Stimulated activated naive CD8-positive, alpha-beta T cell treated with anti-CD3 and anti-CD28 coated beads, Interleukin-15, amount 100 ng/mL, for 72 hours (primary cell): ENCODE measurements at regions not wholly inside any gene's neighbourhood (a gene's known extent, or its start where the extent isn't known, plus 50 kb on each side); places are given as distances from the start of the nearest gene placed in this dataset.

Experiments
- ATAC-seq: fragments of 150-1000 bp; cut with Tn5 transposase; 2 replicates; pipeline ENCODE4 v1.10.0; 2021; ENCODE audit warnings: mild to moderate bottlenecking, moderate library complexity
- DNase-seq, 2 donors: peaks; one replicate each; pipeline ENCODE4 v3.0.0; 2021 to 2022
- H3K27ac Mint-ChIP-seq, 2 donors: one replicate each; pipeline ENCODE4 v1.8.0; 2022; ENCODE audit warnings: mild to moderate bottlenecking in 2 of 2, mixed read lengths in 2 of 2, moderate library complexity in 2 of 2
- H3K27me3 Mint-ChIP-seq: one replicate; pipeline ENCODE4 v1.8.0; 2022; ENCODE audit warnings: mixed read lengths
- H3K4me1 Mint-ChIP-seq: one replicate; pipeline ENCODE4 v1.8.0; 2022; ENCODE audit warnings: mild to moderate bottlenecking, mixed read lengths
- H3K4me3 Mint-ChIP-seq, 2 donors: one replicate each; pipeline ENCODE4 v1.8.0; 2022; ENCODE audit warnings: mild to moderate bottlenecking in 2 of 2, mixed read lengths in 2 of 2, moderate library complexity in 1 of 2
- H3K9me3 Mint-ChIP-seq, 2 donors: one replicate each; pipeline ENCODE4 v1.8.0; 2022; ENCODE audit warnings: mixed read lengths in 2 of 2

DNA sequence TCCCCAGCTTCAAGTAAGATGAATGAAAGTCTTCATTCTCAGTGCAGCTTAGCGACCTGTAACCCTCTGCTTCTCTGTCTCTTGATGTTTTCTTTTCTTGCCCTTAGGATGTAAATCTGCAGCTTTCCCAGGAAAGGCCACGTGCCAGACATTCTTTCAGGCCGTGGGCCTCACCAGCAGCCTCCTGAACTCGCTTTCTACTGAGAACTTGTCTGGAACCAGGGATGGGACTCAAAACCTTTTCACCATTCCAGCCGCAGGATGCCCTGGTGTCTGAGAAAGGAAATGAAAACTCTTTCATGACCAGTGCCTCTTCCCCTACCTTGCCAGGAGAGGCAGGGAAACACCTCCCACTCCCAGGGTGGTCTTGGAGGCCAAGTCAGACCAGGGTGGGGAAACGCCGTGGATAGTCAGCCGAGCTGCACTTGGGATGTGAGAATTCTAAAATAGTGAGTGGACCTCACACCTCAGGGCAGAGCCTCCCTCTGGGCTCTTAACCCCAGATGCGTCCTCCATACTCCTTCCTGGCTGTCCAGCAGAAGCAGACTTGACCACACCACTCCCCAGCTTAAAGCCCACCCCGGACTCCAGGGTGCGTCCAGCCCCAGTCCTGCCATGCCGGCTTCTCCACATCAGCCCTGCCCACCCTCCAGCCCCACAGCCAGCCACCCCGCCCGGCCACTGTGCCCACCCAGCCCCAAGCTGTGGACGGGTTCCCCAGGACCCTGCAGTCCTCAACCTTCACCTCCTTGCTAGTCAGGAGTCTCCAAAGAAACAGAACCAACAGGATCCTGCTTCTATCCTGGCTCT lies 115.5 kb downstream of the TWIST2 start:
- Mint-ChIP-seq H3K4me1 (no peaks in the 10 kb centered on the region), H3K27ac (no peak overlapping the region), H3K27me3 (peaks cover 57% of the 10 kb centered on the region), H3K9me3 (no peaks in the 10 kb centered on the region), H3K4me3 (no peak overlapping the region)
- ATAC-seq (no peak), DNase-seq (no peak)

- Mint-ChIP-seq H3K27ac (no peak overlapping the region), H3K9me3 (no peaks in the 10 kb centered on the region), H3K4me3 (no peak overlapping the region), H3K27me3 (peaks cover 52% of the 10 kb centered on the region), H3K4me1 (no peaks in the 10 kb centered on the region)
- DNase-seq (no peak), ATAC-seq (no peak)
Measured at GRCh38 chr2:238963971-238964328, 116.1 kb downstream of the TWIST2 start.

GRCh38 chr2:238964544-238965067 lies 116.7 kb downstream of the TWIST2 start:
- H3K4me3 Mint-ChIP-seq: no peak overlapping the region

GRCh38 chr2:238965371-238966071 lies 117.6 kb downstream of the TWIST2 start:
- Mint-ChIP-seq H3K27me3 (peaks cover 41% of the 10 kb centered on the region), H3K27ac (no peak overlapping the region)
- no peak for DNase-seq

More at GRCh38 chr2:238964544-238965067, 116.7 kb downstream of the TWIST2 start:
- Mint-ChIP-seq H3K9me3 (no peaks in the 10 kb centered on the region), H3K27me3 (peaks cover 45% of the 10 kb centered on the region), H3K27ac (peak overlapping the region in 1 of 2 donors; percentile 75), H3K4me1 (no peaks in the 10 kb centered on the region)
- ATAC-seq (no peak), DNase-seq (no peak)

DNA sequence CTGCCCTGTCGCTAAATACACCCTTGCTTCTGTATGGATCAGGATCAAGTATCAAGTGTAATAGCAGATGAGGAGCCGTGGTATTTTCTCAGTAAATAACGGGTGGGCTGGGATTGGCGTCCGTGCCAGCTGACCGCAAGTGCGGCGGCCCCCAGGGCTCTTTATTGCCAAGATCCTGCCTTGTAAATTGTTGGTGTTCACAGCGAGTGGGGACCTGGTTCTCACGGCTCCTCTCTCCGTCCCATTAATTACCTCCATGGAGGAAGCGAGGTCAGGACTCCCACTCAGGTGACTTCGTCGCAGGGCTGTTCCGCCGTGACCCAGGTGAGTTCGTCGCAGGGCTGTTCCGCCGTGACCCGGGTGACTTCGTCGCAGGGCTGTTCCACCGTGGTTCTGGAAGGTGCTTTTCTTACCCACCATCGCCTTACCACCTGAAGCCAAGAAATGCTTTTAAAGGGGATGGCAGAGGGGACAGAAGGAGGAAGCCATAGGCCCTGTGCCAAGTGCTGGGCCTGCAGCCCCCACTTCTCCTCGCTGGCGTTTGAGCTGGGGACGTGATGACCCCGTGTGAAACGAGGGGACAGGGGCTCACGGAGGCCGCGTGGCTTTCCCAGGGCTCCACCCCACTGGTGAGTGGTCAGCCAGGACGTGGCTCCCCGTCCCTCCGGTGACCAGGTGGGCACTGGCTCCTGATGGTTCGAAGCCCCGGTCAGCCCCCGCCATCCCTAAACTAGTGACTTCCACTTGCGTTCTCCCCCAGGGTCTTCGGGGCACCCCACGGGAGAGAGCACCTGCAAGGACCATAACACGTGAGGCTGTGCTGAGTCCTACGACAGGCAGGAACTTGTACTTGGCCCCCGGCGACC lies 118.4 kb downstream of the TWIST2 start:
- ATAC-seq (no peak), DNase-seq (no peak)
- no peaks in the 10 kb centered on the region for H3K9me3 Mint-ChIP-seq
- no peak overlapping the region for H3K4me3 Mint-ChIP-seq
- peaks cover 37% of the 10 kb centered on the region for H3K27me3 Mint-ChIP-seq
- H3K27ac Mint-ChIP-seq: no peak overlapping the region
- H3K4me1 Mint-ChIP-seq: no peaks in the 10 kb centered on the region

More at GRCh38 chr2:238965371-238966071, 117.6 kb downstream of the TWIST2 start:
- ATAC-seq: no peak
- Mint-ChIP-seq H3K9me3 (no peaks in the 10 kb centered on the region), H3K4me3 (no peak overlapping the region), H3K4me1 (no peaks in the 10 kb centered on the region)

- Mint-ChIP-seq H3K27me3 (peaks cover 46% of the 10 kb centered on the region), H3K4me1 (no peaks in the 10 kb centered on the region), H3K27ac (peak overlapping the region in 1 of 2 donors; percentile 25), H3K4me3 (no peak overlapping the region), H3K9me3 (no peaks in the 10 kb centered on the region)
- ATAC-seq (no peak), DNase-seq (no peak)
Measured at GRCh38 chr2:238967031-238967977, 119.4 kb downstream of the TWIST2 start.

- Mint-ChIP-seq H3K27me3 (peaks cover 48% of the 10 kb centered on the region), H3K9me3 (no peaks in the 10 kb centered on the region), H3K4me1 (no peaks in the 10 kb centered on the region), H3K4me3 (no peak overlapping the region), H3K27ac (no peak overlapping the region)
- DNase-seq (no peak), ATAC-seq (no peak)
Measured at GRCh38 chr2:238967978-238968360, 120.1 kb downstream of the TWIST2 start.

DNA sequence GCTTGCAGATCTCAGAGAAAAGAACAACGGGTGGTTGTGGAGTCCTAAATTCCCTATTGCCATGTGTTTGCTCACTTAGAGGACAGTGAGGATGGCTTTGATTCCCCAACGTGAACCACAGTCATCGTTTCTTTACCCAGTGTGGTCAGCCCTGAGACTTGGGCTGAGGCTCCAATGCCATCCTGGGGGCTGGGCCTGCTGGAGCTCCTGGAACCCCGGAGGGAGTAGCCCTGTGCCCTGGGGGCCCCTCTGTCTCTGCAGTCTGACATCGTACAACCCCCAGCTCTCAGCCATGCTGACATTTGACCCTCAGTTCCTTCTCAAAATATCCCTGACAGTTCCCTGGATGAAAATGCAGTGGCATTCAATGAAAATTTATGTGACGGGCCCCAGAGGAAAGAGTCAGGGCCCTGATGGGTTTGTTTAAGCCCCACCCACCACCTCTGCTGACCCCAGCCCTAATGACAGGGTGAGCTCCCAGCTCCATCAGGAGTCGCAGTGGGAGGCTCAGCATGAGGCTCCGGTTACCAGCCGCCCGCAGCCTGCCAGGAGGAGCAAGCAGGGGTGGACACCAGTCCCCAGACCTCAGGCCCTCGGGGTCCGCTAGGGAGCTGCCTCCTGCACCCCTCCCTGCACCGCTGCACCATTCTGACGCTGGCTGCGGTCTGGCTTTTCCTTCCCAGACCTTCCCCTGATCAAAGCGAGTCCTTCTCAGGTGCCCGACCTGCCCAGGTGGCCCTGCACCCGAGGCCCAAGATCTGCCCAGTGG lies 120.9 kb downstream of the TWIST2 start:
- H3K4me3 Mint-ChIP-seq: no peak overlapping the region
- ATAC-seq: no peak
- no peaks in the 10 kb centered on the region for H3K4me1 Mint-ChIP-seq
- DNase-seq: no peak
- peaks cover 43% of the 10 kb centered on the region for H3K27me3 Mint-ChIP-seq
- H3K27ac Mint-ChIP-seq: no peak overlapping the region
- no peaks in the 10 kb centered on the region for H3K9me3 Mint-ChIP-seq

DNA sequence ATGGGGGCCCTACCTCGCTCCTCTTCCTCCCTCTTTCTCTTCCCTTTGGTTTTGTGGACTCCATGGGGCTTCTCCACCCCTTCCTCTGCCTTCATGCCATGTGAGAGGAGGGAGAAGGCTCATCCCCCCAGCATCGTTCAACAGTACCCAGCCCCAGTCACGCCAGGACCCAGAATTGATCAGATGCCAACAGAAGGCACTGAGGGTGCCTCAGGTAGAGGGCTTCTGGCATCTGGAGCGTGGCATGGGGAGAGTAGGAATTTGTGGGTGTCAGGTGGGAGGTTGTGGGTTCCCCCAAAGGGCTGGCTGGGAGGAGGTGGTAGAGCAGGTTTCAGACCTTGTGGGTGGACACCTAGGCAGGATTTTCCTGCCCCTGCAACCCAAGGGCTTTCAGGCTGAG lies 122.0 kb downstream of the TWIST2 start:
- Mint-ChIP-seq H3K27ac (no peak overlapping the region), H3K27me3 (peaks cover 39% of the 10 kb centered on the region), H3K4me3 (no peak overlapping the region), H3K4me1 (no peaks in the 10 kb centered on the region), H3K9me3 (peaks cover 3% of the 10 kb centered on the region in 2 donors)
- ATAC-seq: no peak
- DNase-seq: no peak

DNA sequence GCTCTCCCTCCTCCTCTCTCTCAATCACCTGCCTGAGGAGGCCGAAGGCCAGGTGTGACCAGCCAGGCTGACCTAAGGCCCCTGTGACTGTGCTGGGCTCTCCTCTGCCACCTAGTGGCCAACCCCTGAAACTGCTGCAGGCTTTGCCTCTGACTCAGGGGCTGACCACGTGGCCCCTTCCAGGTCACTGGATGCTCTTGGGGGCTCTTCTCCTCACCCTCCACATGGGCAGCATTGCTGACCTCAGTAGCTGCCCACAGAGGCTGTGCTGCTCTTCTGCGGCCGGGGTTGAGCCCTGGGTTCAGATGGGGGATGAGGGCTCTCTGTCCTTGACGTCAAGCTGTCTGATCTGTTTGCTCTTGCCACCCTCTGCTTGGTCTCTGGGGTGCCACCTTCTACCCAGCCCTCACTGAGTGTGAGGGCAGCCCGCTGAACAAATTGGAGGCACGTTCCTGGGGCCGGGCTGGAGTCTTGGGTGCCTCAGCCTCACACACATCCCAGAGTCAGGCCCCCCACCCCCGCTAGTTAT lies 122.7 kb downstream of the TWIST2 start:
- DNase-seq: peak; percentile 44 to 48
- peak overlapping the region in 1 of 2 donors; percentile 37 for H3K27ac Mint-ChIP-seq

GRCh38 chr2:238971318-238972145 lies 123.6 kb downstream of the TWIST2 start:
- Mint-ChIP-seq H3K4me1 (no peaks in the 10 kb centered on the region), H3K27ac (no peak overlapping the region), H3K27me3 (peaks cover 49% of the 10 kb centered on the region), H3K9me3 (peaks cover 13 to 14% of the 10 kb centered on the region in 2 donors), H3K4me3 (no peak overlapping the region)
- ATAC-seq (no peak), DNase-seq (no peak)

More for the DNA sequence above, 122.7 kb downstream of the TWIST2 start:
- peak; percentile 68 for ATAC-seq
- Mint-ChIP-seq H3K27me3 (peaks cover 47% of the 10 kb centered on the region), H3K4me3 (no peak overlapping the region), H3K9me3 (peaks cover 10 to 11% of the 10 kb centered on the region in 2 donors), H3K4me1 (no peaks in the 10 kb centered on the region)

- DNase-seq (no peak), ATAC-seq (no peak)
- H3K9me3 Mint-ChIP-seq: peaks cover 13 to 14% of the 10 kb centered on the region in 2 donors
- H3K4me3 Mint-ChIP-seq: no peak overlapping the region
- H3K27me3 Mint-ChIP-seq: peaks cover 46% of the 10 kb centered on the region
- H3K4me1 Mint-ChIP-seq: no peaks in the 10 kb centered on the region
- H3K27ac Mint-ChIP-seq: no peak overlapping the region
Measured at GRCh38 chr2:238972146-238972445, 124.2 kb downstream of the TWIST2 start.

DNA sequence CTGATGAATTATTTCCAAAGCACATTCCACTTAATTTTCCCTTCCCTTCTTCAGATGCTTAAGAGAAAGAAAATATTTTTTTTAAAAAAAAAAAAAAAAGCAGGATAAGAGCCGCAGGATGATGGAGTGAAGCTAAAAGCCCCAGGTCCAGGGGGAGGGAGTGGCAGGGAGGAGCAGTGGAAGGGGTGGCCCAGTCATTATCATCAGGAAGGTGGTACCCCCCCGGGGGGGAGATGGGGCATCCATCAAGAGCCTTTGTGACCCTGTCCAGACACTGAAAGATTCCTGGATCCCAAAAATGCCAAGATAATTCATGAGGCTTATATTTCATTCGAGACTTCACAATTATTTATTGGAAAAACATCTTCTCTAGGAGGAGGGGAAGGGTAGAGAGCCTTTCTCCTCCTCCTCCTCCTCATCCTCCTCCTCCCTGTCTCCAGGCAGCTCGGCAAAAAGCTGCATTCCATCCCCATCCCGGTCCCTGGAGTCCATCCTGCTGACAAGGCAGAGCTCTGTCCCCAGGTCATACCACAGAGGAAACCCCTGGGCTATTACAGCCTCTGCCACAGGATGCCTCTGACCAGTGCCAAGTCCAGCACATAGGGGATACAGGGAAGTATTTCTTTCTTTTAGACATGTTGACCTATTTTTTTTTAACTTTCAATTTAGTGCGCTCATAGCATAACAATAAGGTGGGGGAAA lies 125.3 kb downstream of the TWIST2 start:
- DNase-seq (no peak), ATAC-seq (no peak)
- H3K27me3 Mint-ChIP-seq: peaks cover 36% of the 10 kb centered on the region
- no peaks in the 10 kb centered on the region for H3K4me1 Mint-ChIP-seq
- H3K9me3 Mint-ChIP-seq: peaks cover 13 to 14% of the 10 kb centered on the region in 2 donors
- peak overlapping the region in 1 of 2 donors; percentile 20 for H3K27ac Mint-ChIP-seq
- H3K4me3 Mint-ChIP-seq: no peak overlapping the region
